Astrocyte (in vitro differentiated cells and primary cell): ENCODE measurements at regions not wholly inside any gene's neighbourhood (a gene's known extent, or its start where the extent isn't known, plus 50 kb on each side); places are given as distances from the start of the nearest gene placed in this dataset.

ENCODE experiments used
- DNase-seq: peaks from one replicate; pipeline ENCODE4 v3.0.0-alpha.2; 2010; ENCODE audit warnings: low read depth
- FAIRE-seq: peaks from 2 replicates; lab custom pipeline; 2011; peaks lifted over from hg19 to GRCh38; lab: Jason Lieb, UNC
- H2AFZ ChIP-seq: 2 replicates; pipeline ENCODE4 v1.6.0; 2012; ENCODE audit warnings: low read depth, low read length, inconsistent platforms
- H3K27ac ChIP-seq: 2 replicates; pipeline ENCODE4 v1.5.1; 2011; ENCODE audit warnings: low read depth, low read length, inconsistent platforms
- H3K27me3 ChIP-seq: 2 replicates; pipeline ENCODE4 v1.6.0; 2011; ENCODE audit warnings: low read length, inconsistent platforms; ENCODE audit not compliant: insufficient read depth
- H3K36me3 ChIP-seq: 2 replicates; pipeline ENCODE4 v1.5.1; 2011; ENCODE audit warnings: low read length, inconsistent platforms; ENCODE audit not compliant: insufficient read depth
- H3K4me1 ChIP-seq: 2 replicates; pipeline ENCODE4 v1.5.1; 2011; ENCODE audit warnings: low read length, inconsistent platforms; ENCODE audit not compliant: insufficient read depth
- H3K4me2 ChIP-seq: 2 replicates; pipeline ENCODE4 v1.6.0; 2012; ENCODE audit warnings: low read length, inconsistent platforms
- H3K4me3 ChIP-seq: 2 replicates; pipeline ENCODE4 v1.5.1; 2011; ENCODE audit warnings: low read depth, mild to moderate bottlenecking, low read length, inconsistent platforms; ENCODE audit not compliant: insufficient read depth
- H3K79me2 ChIP-seq: 2 replicates; pipeline ENCODE4 v1.6.0; 2012; ENCODE audit warnings: mild to moderate bottlenecking, low read length, inconsistent platforms; ENCODE audit not compliant: insufficient read depth
- H3K9ac ChIP-seq: 2 replicates; pipeline ENCODE4 v1.6.0; 2012; ENCODE audit warnings: mild to moderate bottlenecking, low read length, inconsistent platforms
- H3K9me3 ChIP-seq: 2 replicates; pipeline ENCODE4 v1.5.1; 2012; ENCODE audit warnings: low read depth, mild to moderate bottlenecking, low read length, inconsistent platforms; ENCODE audit not compliant: insufficient read depth
- H4K20me1 ChIP-seq: 2 replicates; pipeline ENCODE4 v1.6.0; 2012; ENCODE audit warnings: low read length, inconsistent platforms; ENCODE audit not compliant: insufficient read depth
- H3K27ac Mint-ChIP-seq: one replicate; pipeline ENCODE4 v1.8.0; 2021; ENCODE audit warnings: mild to moderate bottlenecking, mixed read lengths; ENCODE audit not compliant: unreplicated experiment
- H3K27me3 Mint-ChIP-seq: one replicate; pipeline ENCODE4 v1.8.0; 2021; ENCODE audit warnings: low read depth, mixed read lengths; ENCODE audit not compliant: unreplicated experiment
- H3K36me3 Mint-ChIP-seq: one replicate; pipeline ENCODE4 v1.8.0; 2021; ENCODE audit warnings: low read depth, mixed read lengths; ENCODE audit not compliant: unreplicated experiment
- H3K4me1 Mint-ChIP-seq: one replicate; pipeline ENCODE4 v1.8.0; 2021; ENCODE audit warnings: low read depth, mixed read lengths; ENCODE audit not compliant: unreplicated experiment
- H3K4me3 Mint-ChIP-seq: one replicate; pipeline ENCODE4 v1.8.0; 2021; ENCODE audit warnings: mild to moderate bottlenecking, moderate library complexity, mixed read lengths; ENCODE audit not compliant: unreplicated experiment
- H3K9me3 Mint-ChIP-seq: one replicate; pipeline ENCODE4 v1.8.0; 2021; ENCODE audit warnings: mild to moderate bottlenecking, mixed read lengths; ENCODE audit not compliant: unreplicated experiment
- EZH2 ChIP-seq: IDR thresholded peaks from 2 replicates; pipeline ENCODE4 v1.6.1; 2012; ENCODE audit warnings: mild to moderate bottlenecking, low read length, inconsistent platforms; ENCODE audit not compliant: insufficient read depth
- TF ChIP-seq, protein P1 (sequence below): IDR thresholded peaks from 2 replicates; pipeline ENCODE4 v1.5.1; 2011; ENCODE audit warnings: low read depth, mild to moderate bottlenecking, inconsistent platforms, low read length, moderate library complexity; ENCODE audit not compliant: insufficient read depth

DNA sequence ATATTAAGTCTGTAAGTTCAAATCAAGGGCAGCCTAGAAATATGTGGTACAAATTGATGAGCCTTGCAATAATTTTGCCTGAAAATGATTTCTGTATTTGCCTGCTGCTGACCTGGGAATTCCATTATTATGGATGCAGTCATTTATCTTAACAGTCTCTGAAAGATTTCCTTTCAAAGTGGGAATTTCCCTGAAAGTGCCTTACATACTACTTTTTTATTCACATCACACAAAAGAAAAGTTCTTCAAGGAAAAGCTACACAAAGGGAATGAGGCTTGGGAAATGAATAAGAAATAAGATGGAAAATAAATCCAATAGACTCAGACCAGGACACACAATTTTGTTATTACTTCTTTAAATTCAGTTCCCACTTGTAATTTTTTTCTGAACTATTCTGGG is 537.8 kb upstream of the PTGER4 start:
- TF ChIP-seq, protein P1, sequence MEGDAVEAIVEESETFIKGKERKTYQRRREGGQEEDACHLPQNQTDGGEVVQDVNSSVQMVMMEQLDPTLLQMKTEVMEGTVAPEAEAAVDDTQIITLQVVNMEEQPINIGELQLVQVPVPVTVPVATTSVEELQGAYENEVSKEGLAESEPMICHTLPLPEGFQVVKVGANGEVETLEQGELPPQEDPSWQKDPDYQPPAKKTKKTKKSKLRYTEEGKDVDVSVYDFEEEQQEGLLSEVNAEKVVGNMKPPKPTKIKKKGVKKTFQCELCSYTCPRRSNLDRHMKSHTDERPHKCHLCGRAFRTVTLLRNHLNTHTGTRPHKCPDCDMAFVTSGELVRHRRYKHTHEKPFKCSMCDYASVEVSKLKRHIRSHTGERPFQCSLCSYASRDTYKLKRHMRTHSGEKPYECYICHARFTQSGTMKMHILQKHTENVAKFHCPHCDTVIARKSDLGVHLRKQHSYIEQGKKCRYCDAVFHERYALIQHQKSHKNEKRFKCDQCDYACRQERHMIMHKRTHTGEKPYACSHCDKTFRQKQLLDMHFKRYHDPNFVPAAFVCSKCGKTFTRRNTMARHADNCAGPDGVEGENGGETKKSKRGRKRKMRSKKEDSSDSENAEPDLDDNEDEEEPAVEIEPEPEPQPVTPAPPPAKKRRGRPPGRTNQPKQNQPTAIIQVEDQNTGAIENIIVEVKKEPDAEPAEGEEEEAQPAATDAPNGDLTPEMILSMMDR: no peak
- no peak for TF ChIP-seq EZH2
- DNase-seq: no peak
- Histone ChIP-seq H3K79me2 (no peaks in the 10 kb centered on the region), H2AFZ (no peak overlapping the region), H3K9ac (no peak overlapping the region), H4K20me1 (no peaks in the 10 kb centered on the region), H3K27ac (no peak overlapping the region), H3K36me3 (no peaks in the 10 kb centered on the region), H3K27me3 (no peaks in the 10 kb centered on the region), H3K9me3 (no peaks in the 10 kb centered on the region), H3K4me2 (no peak overlapping the region), H3K4me3 (no peak overlapping the region), H3K4me1 (no peaks in the 10 kb centered on the region)
- Mint-ChIP-seq H3K36me3 (no peaks in the 10 kb centered on the region), H3K9me3 (peaks cover 4% of the 10 kb centered on the region), H3K27ac (no peak overlapping the region), H3K4me3 (no peak overlapping the region), H3K4me1 (no peaks in the 10 kb centered on the region), H3K27me3 (no peaks in the 10 kb centered on the region)
- FAIRE-seq: no peak

DNA sequence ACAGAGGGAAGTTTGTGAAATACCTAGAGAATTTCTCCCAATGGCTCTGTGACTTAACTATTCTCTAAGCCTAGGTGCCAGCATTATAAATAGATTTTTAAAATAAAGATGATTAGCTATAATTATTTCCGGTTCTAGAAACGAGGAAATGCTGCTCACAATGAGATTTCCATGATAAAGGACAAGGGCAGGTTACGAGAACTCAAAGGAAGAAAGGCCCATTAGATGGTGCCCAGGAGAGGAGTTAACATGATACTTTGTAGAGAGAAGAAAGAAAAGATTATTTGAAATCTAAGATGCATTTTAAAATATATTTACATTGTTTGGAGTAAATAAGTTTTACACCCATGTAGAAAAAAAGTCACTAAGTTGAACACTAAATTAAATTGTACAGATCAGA is 538.3 kb upstream of the PTGER4 start:
- DNase-seq (no peak), FAIRE-seq (no peak)
- H3K27ac ChIP-seq: no peak overlapping the region
- H3K9me3 ChIP-seq: no peaks in the 10 kb centered on the region
- Mint-ChIP-seq H3K36me3 (no peaks in the 10 kb centered on the region), H3K27me3 (no peaks in the 10 kb centered on the region), H3K9me3 (peaks cover 4% of the 10 kb centered on the region), H3K4me3 (no peak overlapping the region), H3K4me1 (no peaks in the 10 kb centered on the region), H3K27ac (no peak overlapping the region)
- no peaks in the 10 kb centered on the region for H3K79me2 ChIP-seq
- no peaks in the 10 kb centered on the region for H3K36me3 ChIP-seq
- H3K4me1 ChIP-seq: no peaks in the 10 kb centered on the region
- no peak overlapping the region for H2AFZ ChIP-seq
- no peak overlapping the region for H3K4me2 ChIP-seq
- no peaks in the 10 kb centered on the region for H3K27me3 ChIP-seq
- TF ChIP-seq EZH2: no peak
- TF ChIP-seq, protein P1: no peak
- no peak overlapping the region for H3K4me3 ChIP-seq
- no peaks in the 10 kb centered on the region for H4K20me1 ChIP-seq
- H3K9ac ChIP-seq: no peak overlapping the region

DNA sequence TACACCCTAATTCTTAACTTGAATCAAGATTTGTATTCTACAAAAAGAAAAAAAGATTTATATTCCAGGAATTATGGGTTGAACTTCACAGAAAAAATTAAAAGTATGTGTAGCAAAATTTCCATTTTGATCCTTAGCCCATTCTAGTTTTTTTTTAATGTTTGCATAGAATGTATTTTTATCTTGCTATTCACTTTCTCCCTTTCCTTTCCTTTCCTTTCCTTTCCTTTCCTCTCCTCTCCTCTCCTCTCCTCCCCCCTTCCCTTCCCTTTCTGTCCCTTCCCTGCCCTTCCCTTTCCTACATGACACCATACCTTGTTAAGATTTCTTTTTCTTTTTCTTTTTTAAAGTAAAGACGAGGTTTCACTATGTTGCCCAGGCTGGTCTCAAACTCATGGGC is 542.5 kb upstream of the PTGER4 start:
- H3K9me3 Mint-ChIP-seq: peaks cover 2% of the 10 kb centered on the region
- H3K9me3 ChIP-seq: no peaks in the 10 kb centered on the region
- no peak overlapping the region for H3K4me3 ChIP-seq
- H3K4me1 Mint-ChIP-seq: no peaks in the 10 kb centered on the region
- H4K20me1 ChIP-seq: no peaks in the 10 kb centered on the region
- H3K27me3 ChIP-seq: no peaks in the 10 kb centered on the region
- no peaks in the 10 kb centered on the region for H3K27me3 Mint-ChIP-seq
- FAIRE-seq: no peak
- no peaks in the 10 kb centered on the region for H3K36me3 ChIP-seq
- H3K36me3 Mint-ChIP-seq: no peaks in the 10 kb centered on the region
- no peak overlapping the region for H3K9ac ChIP-seq
- H3K79me2 ChIP-seq: no peaks in the 10 kb centered on the region
- H3K27ac ChIP-seq: no peak overlapping the region
- H3K4me2 ChIP-seq: no peak overlapping the region
- DNase-seq: no peak
- no peak overlapping the region for H3K27ac Mint-ChIP-seq
- H3K4me3 Mint-ChIP-seq: no peak overlapping the region
- TF ChIP-seq, protein P1: no peak
- no peak for TF ChIP-seq EZH2
- no peak overlapping the region for H2AFZ ChIP-seq
- H3K4me1 ChIP-seq: no peaks in the 10 kb centered on the region
